NCI-H1417 treated with DMSO at 0.1 percent for 48 hours (cell line): ENCODE measurements at regions not wholly inside any gene's neighbourhood (a gene's known extent, or its start where the extent isn't known, plus 50 kb on each side); places are given as distances from the start of the nearest gene placed in this dataset.

Source experiments
- DNase-seq: peaks from one replicate; lab custom pipeline; 2025; lab: John Stamatoyannopoulos, UW

DNA sequence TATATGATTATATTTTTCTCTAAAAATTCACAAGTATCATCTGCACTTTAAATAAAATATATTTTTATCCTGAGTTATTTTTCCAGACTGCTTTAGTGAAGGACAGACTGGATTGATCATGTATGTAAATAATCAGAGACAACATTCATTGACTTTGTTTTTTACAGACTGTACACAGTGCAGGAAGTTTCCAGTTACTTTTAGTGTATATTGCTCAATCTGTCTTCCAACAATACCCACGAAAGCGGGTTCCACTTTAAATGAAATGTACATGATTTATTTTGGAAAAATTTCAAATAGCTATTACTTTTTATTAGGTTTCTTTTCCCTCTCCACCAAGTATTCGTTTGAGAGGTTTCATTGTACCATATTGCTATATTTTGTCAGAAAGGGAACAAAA lies 497.0 kb downstream of the FSCB start:
- DNase-seq, result no peak

- DNase-seq, result no peak
Measured at GRCh38 chr14:44009642-44010041, 497.4 kb downstream of the FSCB start.

DNA sequence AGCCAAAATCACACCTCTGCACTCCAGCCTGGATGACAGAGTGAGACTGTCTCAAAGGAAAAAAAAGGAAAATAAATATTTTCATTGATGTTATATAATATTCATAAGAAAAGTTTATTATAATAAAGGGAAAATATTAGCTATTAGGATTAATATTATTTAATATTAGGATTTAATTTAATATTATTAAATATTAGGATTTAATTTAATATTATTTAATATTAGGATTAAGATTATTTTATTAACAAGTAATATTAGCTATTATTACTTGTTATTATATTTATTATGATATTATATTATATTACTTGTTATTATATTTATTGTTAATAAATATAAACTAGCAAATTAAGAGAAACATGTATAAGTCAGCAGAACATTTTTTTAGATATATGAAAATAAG lies 518.1 kb downstream of the FSCB start:
- DNase-seq, result no peak

GRCh38 chr14:43983721-43984120 lies 523.4 kb downstream of the FSCB start:
- no peak for DNase-seq

- no peak for DNase-seq
Measured at GRCh38 chr14:43981135-43981768, 525.8 kb downstream of the FSCB start.

- DNase-seq, result no peak
Measured at GRCh38 chr14:43956741-43957140, 550.3 kb downstream of the FSCB start.

DNA sequence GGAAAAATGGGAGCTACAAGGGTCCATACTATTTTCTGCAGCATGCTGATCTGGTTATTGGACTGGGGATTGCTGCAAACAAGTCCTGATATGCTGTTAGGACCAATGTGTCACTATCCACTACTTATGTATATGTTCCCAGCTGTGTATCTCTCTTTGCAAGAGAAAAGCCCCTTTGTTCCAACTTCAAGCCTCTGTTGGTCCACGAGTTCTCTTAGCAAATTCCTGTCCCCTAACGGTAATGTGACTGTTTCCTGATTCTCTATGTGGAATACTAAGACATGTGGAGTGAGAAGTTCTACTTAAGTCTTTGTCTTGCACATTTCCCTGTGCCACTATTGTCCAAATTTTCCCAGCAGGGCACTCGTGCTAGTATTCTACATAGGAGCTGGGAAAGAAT lies 557.7 kb downstream of the FSCB start:
- DNase-seq, result no peak

DNA sequence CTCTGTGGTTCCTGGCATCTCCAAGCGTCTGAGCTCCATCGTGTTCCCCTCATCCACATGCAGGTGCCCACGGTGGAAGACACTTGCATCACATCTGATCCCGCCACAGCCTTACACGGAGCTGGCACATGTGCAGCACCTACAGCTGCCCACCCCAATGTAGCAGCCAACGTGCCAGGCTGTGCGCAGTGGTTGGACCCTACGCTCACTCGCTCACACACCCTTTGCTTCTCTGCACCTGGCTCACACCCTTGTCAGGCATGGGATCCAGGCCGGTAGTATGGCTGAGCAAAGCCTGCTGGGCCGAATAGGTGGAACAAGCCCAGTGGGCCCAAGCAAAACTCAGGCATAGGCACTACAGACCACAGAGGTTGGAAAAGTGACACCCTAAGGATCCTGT lies 567.2 kb downstream of the FSCB start:
- DNase-seq, result no peak

DNA sequence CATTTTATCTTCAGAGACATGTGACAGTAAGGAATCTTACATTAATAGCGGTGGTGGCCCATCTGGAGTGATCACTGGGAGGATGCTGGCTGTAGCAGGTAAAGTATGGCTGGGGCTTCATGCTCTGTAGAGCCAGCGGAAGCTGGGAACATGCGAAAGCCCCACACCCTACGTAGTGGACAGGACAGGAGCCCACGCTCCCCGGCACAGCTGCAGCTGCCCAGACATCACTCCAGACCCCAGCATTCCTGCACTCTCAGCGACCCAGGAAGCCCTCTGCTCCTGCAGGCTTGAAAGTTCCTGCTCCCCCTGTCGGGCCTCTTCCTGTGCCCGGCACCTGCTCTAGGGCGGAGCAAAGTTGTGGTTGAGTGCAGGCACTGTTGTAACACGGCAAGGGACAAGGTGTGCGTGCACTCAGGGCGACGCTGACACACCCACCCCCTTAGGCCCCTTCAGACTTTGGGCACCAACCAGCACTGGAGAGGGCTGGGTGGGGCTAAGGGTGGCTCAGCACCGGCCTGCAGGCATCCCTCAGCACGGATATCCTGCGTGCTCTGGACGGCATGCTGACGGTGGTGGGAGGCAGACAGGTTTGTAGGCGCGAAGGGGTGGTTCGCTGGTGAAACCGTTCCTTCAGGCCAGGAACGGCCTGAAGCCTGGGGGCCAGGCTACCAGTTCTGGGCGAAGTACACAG lies 568.3 kb downstream of the FSCB start:
- no peak for DNase-seq

DNA sequence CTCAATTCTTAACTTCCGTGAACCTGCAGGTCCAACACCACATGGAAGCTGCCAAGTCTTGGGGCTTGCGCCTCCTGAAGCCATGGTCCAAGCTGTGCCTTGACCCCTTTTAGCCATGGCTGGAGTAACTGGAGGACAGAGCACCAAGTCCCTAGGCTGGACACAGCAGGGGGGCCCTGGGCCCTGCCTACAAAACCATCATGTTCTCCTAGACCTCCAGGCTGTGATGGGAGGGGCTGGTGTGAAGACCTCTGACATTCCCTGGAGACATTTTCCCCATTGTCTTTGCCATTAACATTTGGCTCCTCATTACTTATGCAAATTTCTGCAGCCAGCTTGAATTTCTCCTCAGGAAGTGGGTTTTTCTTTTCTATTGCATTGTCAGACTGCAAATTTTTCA lies 570.1 kb downstream of the FSCB start:
- DNase-seq, result no peak

- no peak for DNase-seq
Measured at GRCh38 chr14:43934102-43934501, 573.0 kb downstream of the FSCB start.

DNA sequence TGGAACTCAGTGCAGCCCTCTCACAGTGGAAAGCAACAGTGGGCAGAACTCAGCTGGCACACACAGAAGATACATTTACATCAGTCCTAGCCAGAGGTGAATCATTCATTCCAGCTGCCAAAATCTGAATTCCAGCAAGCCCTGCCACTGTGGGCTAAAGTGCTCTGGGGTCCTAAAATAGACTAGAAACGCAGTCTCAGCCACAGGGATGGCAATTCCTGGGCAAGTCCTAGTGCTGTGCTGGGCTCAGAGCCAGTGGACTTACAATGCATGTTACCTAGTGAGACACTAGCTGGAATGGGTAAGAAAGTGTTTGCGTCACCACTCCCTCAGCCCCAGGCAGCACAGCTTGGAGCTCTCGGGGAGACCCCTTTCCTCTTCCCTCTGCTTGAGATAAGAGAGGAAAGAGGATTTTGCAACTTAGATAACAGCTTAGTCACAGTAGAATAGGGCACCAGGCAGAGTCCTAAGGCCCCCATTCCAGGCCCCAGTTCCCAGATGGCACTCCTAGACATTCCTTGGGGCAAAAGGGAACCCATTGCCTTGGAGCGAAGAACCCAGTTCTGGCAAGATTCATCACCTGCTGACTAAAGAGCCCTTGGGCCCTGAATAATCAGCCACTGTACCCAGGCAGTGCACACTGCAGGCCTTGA lies 592.9 kb downstream of the FSCB start:
- DNase-seq, result no peak

DNA sequence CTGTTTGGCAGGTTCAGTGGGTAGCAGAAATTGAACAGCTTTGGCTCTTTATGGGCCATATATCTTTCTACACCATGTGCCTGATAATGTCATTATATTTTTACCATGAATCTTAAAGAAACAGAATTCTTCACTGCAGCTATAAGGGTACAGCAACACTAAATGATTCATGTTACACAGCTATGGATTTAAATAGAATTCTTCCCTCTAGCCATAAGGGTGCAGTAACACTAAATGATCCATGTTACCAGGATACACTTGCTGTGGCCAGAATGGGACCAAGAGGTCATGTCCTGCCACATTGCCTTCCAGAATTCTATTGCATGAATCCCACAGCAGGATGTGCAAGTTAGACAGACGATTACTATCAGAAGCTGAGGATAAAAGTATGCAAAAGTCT lies 603.9 kb downstream of the FSCB start:
- no peak for DNase-seq

GRCh38 chr14:43901911-43902673 lies 605.0 kb downstream of the FSCB start:
- DNase-seq, result no peak

- DNase-seq, result no peak
Measured at GRCh38 chr14:43900173-43900655, 606.9 kb downstream of the FSCB start.

DNA sequence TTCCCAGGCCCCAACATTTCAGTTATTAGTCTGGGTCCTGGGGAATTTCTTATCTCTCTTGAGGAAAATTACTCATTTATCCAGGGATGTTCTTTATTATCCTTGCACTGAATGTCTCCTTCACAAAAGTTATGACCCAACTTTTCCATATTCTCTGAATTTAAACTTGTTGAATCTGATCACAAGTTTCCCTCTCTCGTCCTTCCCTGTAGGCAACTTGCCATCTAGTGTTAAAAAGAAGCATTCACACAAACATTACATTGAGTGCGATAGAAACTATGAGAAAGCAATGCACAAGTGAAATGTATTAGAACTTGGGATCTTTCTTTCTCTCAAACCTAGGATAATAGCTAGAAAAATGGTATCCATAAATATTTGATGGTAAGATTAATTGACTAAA lies 608.4 kb downstream of the FSCB start:
- DNase-seq, result no peak

- DNase-seq, result no peak
Measured at GRCh38 chr14:43896044-43896443, 611.0 kb downstream of the FSCB start.

- DNase-seq, result no peak
Measured at GRCh38 chr14:43894534-43894933, 612.5 kb downstream of the FSCB start.

DNA sequence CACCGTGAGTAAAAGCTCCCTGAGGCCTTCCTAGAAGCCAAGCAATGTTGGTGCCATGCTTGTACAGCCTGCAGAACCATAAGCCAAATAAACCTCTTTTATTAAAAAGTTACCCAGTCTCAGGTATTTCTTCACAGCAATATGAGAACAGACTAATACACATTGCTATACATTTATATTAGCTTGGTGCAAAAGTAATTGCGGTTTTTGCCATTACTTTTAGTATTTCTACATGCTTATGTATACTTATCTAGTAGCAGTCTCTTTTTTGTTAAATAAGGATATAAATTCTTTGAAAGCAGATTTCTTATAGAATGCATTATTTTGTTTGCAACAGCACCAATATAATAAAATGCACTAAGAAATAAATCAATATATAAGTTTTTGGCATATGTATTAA lies 619.6 kb downstream of the FSCB start:
- DNase-seq, result no peak

- DNase-seq, result no peak
Measured at GRCh38 chr14:43877351-43877960, 629.6 kb downstream of the FSCB start.

- no peak for DNase-seq
Measured at GRCh38 chr14:43872752-43873655, 634.1 kb downstream of the FSCB start.
